ENCODE measurements at regions not wholly inside any gene's neighbourhood (a gene's known extent, or its start where the extent isn't known, plus 50 kb on each side); places are given as distances from the start of the nearest gene placed in this dataset.

DNA sequence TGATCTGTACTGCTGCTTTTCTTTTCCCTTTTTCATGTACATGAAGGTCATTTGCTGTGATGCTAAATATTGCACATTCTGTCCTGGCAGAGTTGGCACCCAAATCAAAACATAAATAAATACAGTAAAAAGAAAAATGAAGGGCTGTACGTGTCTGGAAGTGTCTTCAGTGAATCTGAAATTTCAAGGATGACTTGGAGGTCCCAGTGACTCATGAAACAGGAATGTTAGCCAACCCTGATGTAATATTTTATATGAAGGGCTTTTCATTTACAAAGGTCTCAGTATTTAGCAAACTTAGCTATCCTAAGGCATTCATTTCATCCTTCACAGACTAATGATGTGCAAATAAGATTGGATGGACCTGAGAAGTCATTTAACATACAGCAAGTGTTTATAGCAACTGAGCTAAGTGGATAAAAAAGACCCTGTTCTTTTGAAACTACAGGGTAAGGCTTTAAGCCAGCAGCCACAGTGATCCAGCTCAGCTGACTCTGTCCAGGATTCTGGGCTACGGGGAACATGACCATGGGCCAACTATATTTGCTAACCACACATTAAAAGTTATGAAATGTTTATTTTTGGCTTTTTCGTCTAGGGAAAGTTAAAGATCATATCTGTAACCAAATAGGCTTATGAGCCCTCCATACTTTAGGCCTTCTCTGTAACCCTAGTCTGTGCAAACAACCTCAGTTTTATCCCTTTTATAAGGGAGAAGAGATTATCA, 104.0 kb upstream of the DMRTA1 start:
- no peak overlapping the region for H3K27ac ChIP-seq

DNA sequence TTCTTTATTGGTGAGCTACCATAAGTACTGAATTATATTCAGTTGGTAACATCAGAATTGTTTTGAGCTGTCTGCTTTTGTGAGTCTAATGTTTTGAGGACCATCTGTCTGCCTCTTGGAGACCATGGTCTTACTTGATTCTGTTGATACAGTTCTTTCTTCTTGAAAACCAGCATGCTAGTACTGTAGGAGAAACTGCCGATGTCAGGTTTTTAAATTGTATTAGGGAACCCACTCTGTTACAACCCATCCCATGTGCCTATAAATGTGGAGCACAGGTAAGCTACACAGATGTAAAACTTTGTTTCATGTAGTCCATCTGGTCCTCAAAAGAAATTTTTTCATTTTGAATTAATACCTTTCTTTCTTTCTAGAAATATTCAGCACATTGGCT, 103.4 kb upstream of the DMRTA1 start:
- TF ChIP-seq, protein P1, sequence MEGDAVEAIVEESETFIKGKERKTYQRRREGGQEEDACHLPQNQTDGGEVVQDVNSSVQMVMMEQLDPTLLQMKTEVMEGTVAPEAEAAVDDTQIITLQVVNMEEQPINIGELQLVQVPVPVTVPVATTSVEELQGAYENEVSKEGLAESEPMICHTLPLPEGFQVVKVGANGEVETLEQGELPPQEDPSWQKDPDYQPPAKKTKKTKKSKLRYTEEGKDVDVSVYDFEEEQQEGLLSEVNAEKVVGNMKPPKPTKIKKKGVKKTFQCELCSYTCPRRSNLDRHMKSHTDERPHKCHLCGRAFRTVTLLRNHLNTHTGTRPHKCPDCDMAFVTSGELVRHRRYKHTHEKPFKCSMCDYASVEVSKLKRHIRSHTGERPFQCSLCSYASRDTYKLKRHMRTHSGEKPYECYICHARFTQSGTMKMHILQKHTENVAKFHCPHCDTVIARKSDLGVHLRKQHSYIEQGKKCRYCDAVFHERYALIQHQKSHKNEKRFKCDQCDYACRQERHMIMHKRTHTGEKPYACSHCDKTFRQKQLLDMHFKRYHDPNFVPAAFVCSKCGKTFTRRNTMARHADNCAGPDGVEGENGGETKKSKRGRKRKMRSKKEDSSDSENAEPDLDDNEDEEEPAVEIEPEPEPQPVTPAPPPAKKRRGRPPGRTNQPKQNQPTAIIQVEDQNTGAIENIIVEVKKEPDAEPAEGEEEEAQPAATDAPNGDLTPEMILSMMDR (IDR thresholded peaks at IDR 0.05): no peak
- no peak for TF ChIP-seq ZFX (IDR thresholded peaks at IDR 0.05; ENCODE audit: borderline replicate concordance)
- no peak overlapping the region for H3K27ac ChIP-seq

More for the DNA sequence above, 104.0 kb upstream of the DMRTA1 start:
- TF ChIP-seq ZFX (IDR thresholded peaks at IDR 0.05; ENCODE audit: borderline replicate concordance): no peak

DNA sequence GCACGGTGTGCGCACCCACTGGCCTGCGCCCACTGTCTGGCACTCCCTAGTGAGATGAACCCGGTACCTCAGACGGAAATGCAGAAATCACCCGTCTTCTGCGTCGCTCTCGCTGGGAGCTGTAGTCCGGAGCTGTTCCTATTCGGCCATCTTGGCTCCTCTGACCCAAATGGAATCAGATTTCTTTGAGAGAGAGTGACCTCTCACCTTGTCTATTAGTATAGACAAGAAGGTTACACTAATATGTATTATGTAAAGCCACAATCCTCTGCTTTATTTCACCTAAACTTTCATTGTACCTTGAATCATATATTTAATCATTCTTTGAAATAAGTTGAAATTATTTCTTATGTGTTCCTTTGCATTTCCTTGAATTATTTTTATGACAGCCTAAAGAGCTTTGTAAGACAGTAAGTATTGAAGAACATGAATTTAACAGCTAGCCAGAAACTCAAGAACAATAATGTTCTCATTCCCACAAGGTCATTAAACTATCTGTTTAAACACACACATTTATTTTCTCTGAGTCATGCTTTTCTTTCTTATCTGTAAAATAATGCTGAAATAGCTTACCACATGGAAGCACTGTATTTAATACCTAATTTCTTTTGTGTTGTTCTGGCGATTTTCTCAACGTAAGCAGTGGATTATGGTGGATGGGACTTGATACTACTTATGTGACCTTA, 91.8 kb upstream of the DMRTA1 start:
- TF ChIP-seq, protein P1 (IDR thresholded peaks at IDR 0.05): no peak
- TF ChIP-seq ZFX (IDR thresholded peaks at IDR 0.05; ENCODE audit: borderline replicate concordance): no peak
- H3K27ac ChIP-seq: no peak overlapping the region

DNA sequence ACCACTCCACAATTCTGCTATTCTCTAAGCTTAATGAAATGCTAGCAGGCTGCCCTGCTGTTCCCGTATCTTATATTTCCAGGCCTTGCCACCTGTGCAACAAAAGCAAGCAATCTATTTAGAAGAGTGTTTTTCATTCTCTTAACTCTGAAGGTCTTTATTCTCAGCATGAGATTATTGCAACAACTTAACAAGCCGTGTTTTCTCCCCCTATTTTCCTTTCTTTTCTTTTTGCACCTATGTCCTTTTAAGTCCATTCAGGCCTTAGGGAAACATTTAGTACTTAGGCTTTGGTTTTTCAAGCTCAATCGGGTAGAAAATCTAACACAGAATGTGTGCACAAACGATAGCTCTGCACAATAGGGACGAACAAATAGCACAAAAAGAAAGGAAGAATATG, 89.6 kb upstream of the DMRTA1 start:
- no peak for TF ChIP-seq ZFX (IDR thresholded peaks at IDR 0.05; ENCODE audit: borderline replicate concordance)
- TF ChIP-seq, protein P1 (IDR thresholded peaks at IDR 0.05): no peak
- no peak overlapping the region for H3K27ac ChIP-seq

DNA sequence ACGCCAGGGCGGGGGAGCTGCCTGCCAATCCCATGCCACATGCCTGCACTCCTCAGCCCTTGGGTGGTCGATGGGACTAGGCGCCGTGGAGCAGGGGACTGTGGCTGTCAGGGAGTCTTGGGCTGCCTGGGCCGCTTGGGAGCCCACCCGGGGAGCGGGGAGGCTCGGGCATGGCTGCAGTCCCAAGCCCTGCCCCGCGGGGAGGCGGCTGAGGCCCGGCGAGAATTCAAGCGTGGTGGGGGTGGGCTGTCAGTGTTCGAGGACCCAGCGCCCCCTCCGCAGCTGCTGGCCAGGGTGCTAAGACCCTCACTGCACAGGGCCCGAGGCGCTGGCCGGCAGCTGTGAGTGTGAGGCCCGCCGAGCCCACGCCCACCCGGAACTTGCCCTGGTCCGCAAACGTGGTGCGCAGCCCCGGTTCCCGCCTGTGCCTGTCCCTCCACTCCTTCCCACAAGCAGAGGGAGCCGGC, 83.2 kb upstream of the DMRTA1 start:
- H3K27ac ChIP-seq: no peak overlapping the region
- TF ChIP-seq, protein P1 (IDR thresholded peaks at IDR 0.05): no peak
- no peak for TF ChIP-seq ZFX (IDR thresholded peaks at IDR 0.05; ENCODE audit: borderline replicate concordance)

DNA sequence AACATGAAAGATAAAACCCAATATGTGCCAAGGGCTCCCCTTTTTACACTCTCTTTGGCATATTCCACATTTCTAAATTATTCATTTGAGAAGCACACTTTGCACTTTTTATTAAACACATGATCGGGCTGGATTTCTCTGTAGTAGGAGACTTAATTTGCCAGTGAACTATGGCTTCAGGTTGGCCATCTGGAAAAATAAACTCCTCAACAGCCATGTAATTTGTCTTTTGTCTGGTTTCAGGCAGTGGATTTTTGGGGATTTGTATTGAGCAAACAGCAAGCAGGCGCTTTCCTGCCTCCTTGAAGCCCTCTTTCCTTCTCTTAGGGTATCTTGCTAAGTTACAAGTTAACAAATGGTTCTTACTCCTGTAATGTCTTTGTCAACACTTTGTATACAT, 73.0 kb upstream of the DMRTA1 start:
- no peak overlapping the region for H3K27ac ChIP-seq
- TF ChIP-seq ZFX (IDR thresholded peaks at IDR 0.05; ENCODE audit: borderline replicate concordance): no peak
- TF ChIP-seq, protein P1 (IDR thresholded peaks at IDR 0.05): no peak

DNA sequence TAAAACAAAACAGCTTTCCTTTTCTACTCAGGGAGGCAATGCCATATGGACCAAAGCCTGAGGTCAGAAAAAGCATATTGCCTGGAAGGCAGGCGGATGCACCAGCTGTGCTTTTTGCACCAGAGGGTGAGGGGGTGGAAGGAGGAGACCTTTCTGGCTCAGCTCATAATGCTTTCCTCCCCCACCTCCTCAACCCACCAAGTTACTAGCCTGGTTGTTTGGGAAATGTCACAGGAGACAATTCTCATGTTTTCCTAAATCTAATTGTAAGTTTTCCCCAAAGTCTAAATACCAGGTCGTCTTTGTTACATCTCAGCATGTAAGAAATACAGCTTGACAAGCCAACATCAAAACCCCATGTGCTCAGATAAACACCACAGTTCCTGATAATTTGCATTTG, 72.6 kb upstream of the DMRTA1 start:
- H3K27ac ChIP-seq: no peak overlapping the region
- TF ChIP-seq ZFX (IDR thresholded peaks at IDR 0.05; ENCODE audit: borderline replicate concordance): no peak
- TF ChIP-seq, protein P1 (IDR thresholded peaks at IDR 0.05): no peak

Data from 22Rv1 (cell line).